GM12873 (cell line): ENCODE measurements at regions not wholly inside any gene's neighbourhood (a gene's known extent, or its start where the extent isn't known, plus 50 kb on each side); places are given as distances from the start of the nearest gene placed in this dataset.

Experiments
- CTCF ChIP-seq: IDR thresholded peaks from 2 replicates; pipeline ENCODE4 v1.5.1; 2012; ENCODE audit warnings: low read depth, mild to moderate bottlenecking, moderate library complexity, low read length, control low read depth; ENCODE audit not compliant: insufficient read depth; ENCODE audit errors: missing control alignments

- no peak for TF ChIP-seq CTCF
Observed at GRCh38 chr9:11135851-11136250, 523.0 kb upstream of the PTPRD start.

GRCh38 chr9:11141357-11141756 is 528.6 kb upstream of the PTPRD start:
- no peak for TF ChIP-seq CTCF

- no peak for TF ChIP-seq CTCF
Observed at GRCh38 chr9:11142965-11143738, 530.4 kb upstream of the PTPRD start.

- no peak for TF ChIP-seq CTCF
Observed at GRCh38 chr9:11144746-11145145, 531.9 kb upstream of the PTPRD start.

- no peak for TF ChIP-seq CTCF
Observed at GRCh38 chr9:11148189-11148588, 535.4 kb upstream of the PTPRD start.

- no peak for TF ChIP-seq CTCF
Observed at GRCh38 chr9:11149065-11149464, 536.3 kb upstream of the PTPRD start.

- no peak for TF ChIP-seq CTCF
Observed at GRCh38 chr9:11158063-11158462, 545.3 kb upstream of the PTPRD start.
